ENCODE measurements at regions not wholly inside any gene's neighbourhood (a gene's known extent, or its start where the extent isn't known, plus 50 kb on each side); places are given as distances from the start of the nearest gene placed in this dataset.

- TF ChIP-seq, protein P1, sequence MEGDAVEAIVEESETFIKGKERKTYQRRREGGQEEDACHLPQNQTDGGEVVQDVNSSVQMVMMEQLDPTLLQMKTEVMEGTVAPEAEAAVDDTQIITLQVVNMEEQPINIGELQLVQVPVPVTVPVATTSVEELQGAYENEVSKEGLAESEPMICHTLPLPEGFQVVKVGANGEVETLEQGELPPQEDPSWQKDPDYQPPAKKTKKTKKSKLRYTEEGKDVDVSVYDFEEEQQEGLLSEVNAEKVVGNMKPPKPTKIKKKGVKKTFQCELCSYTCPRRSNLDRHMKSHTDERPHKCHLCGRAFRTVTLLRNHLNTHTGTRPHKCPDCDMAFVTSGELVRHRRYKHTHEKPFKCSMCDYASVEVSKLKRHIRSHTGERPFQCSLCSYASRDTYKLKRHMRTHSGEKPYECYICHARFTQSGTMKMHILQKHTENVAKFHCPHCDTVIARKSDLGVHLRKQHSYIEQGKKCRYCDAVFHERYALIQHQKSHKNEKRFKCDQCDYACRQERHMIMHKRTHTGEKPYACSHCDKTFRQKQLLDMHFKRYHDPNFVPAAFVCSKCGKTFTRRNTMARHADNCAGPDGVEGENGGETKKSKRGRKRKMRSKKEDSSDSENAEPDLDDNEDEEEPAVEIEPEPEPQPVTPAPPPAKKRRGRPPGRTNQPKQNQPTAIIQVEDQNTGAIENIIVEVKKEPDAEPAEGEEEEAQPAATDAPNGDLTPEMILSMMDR (IDR thresholded peaks at IDR 0.05; ENCODE audit: low read depth, low read length, missing input control): no peak
- TF ChIP-seq YY1 (IDR thresholded peaks at IDR 0.05) (no peak), HNF4A (conservative IDR thresholded peaks at IDR 0.05) (no peak), SP1 (IDR thresholded peaks at IDR 0.05) (no peak), TAF1 (conservative IDR thresholded peaks at IDR 0.05) (no peak), FOXA1 (IDR thresholded peaks at IDR 0.05) (no peak), ATF3 (IDR thresholded peaks at IDR 0.05) (no peak)
- TF ChIP-seq, protein P2, sequence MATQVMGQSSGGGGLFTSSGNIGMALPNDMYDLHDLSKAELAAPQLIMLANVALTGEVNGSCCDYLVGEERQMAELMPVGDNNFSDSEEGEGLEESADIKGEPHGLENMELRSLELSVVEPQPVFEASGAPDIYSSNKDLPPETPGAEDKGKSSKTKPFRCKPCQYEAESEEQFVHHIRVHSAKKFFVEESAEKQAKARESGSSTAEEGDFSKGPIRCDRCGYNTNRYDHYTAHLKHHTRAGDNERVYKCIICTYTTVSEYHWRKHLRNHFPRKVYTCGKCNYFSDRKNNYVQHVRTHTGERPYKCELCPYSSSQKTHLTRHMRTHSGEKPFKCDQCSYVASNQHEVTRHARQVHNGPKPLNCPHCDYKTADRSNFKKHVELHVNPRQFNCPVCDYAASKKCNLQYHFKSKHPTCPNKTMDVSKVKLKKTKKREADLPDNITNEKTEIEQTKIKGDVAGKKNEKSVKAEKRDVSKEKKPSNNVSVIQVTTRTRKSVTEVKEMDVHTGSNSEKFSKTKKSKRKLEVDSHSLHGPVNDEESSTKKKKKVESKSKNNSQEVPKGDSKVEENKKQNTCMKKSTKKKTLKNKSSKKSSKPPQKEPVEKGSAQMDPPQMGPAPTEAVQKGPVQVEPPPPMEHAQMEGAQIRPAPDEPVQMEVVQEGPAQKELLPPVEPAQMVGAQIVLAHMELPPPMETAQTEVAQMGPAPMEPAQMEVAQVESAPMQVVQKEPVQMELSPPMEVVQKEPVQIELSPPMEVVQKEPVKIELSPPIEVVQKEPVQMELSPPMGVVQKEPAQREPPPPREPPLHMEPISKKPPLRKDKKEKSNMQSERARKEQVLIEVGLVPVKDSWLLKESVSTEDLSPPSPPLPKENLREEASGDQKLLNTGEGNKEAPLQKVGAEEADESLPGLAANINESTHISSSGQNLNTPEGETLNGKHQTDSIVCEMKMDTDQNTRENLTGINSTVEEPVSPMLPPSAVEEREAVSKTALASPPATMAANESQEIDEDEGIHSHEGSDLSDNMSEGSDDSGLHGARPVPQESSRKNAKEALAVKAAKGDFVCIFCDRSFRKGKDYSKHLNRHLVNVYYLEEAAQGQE (IDR thresholded peaks at IDR 0.05): no peak
Measured at GRCh38 chr12:88366101-88366500, 214.2 kb downstream of the KITLG start.

Measured in liver (tissue), 3 donors.